Ovary (tissue), 3 donors: ENCODE measurements at regions not wholly inside any gene's neighbourhood (a gene's known extent, or its start where the extent isn't known, plus 50 kb on each side); places are given as distances from the start of the nearest gene placed in this dataset.

ENCODE experiments used
- CTCF ChIP-seq, 3 donors: fragments of 450-650 bp in 2 of 3; fragments of 200-600 bp in 1 of 3; IDR thresholded peaks; one replicate each; pipeline versions ENCODE4 v1.5.1 to v1.8.0; 2016 to 2022; ENCODE audit warnings: antibody characterized with exemption in 3 of 3, mild to moderate bottlenecking in 1 of 3
- POLR2A ChIP-seq: fragments of 450-650 bp; IDR thresholded peaks from one replicate; pipeline ENCODE4 v1.6.1; 2017; ENCODE audit warnings: antibody characterized with exemption, mild to moderate bottlenecking, moderate library complexity
- donor health status: DM: no; HTN: no; CAD: no.

GRCh38 chr1:36693603-36694002 is 210.9 kb upstream of the CSF3R start:
- TF ChIP-seq CTCF (IDR thresholded peaks at IDR 0.05) (no peak), POLR2A (no peak)
